Mucosa of rectum (tissue), 2 donors: ENCODE measurements at regions not wholly inside any gene's neighbourhood (a gene's known extent, or its start where the extent isn't known, plus 50 kb on each side); places are given as distances from the start of the nearest gene placed in this dataset.
"Not testable (repeated sequence)": the region's sequence is repeated elsewhere in the genome, so short reads cannot be mapped to it uniquely, and the experiment has no call there.

Experiments used
- H3K27ac ChIP-seq, 2 donors: one replicate each; pipeline ENCODE4 v1.7.0; 2013; ENCODE audit warnings: inconsistent platforms in 2 of 2, low read depth in 2 of 2, low read length in 2 of 2
- H3K27me3 ChIP-seq, 2 donors: one replicate each; pipeline ENCODE4 v1.7.0; 2013; ENCODE audit warnings: low read length in 2 of 2; ENCODE audit not compliant: control insufficient read depth in 2 of 2, insufficient read depth in 2 of 2
- H3K36me3 ChIP-seq, 2 donors: one replicate each; pipeline ENCODE4 v1.7.0; 2013; ENCODE audit warnings: low read length in 2 of 2; ENCODE audit not compliant: control insufficient read depth in 2 of 2, insufficient read depth in 2 of 2
- H3K4me1 ChIP-seq, 2 donors: one replicate each; pipeline ENCODE4 v1.7.0; 2013; ENCODE audit warnings: low read length in 2 of 2, mild to moderate bottlenecking in 1 of 2; ENCODE audit not compliant: control insufficient read depth in 2 of 2, insufficient read depth in 2 of 2
- H3K4me3 ChIP-seq, 2 donors: one replicate each; pipeline ENCODE4 v1.7.0; 2013; ENCODE audit warnings: low read length in 2 of 2
- H3K9ac ChIP-seq, 2 donors: one replicate each; pipeline ENCODE4 v1.7.0; 2013; ENCODE audit warnings: low read length in 2 of 2, low read depth in 1 of 2, mild to moderate bottlenecking in 1 of 2
- H3K9me3 ChIP-seq, 2 donors: one replicate each; pipeline ENCODE4 v1.7.0; 2013; ENCODE audit warnings: low read length in 2 of 2; ENCODE audit not compliant: control insufficient read depth in 2 of 2
- donor health status: healthy.
- donor health status: Normal muscosa, but diverticular disease.

- Histone ChIP-seq H3K4me1 (no peaks in the 10 kb centered on the region), H3K27ac (no peak overlapping the region), H3K27me3 (no peaks in the 10 kb centered on the region), H3K9me3 (no peaks in the 10 kb centered on the region), H3K36me3 (no peaks in the 10 kb centered on the region), H3K4me3 (no peak overlapping the region), H3K9ac (no peak overlapping the region)
Observed at GRCh38 chr1:57549300-57549699, 125.4 kb upstream of the DAB1 start.

- Histone ChIP-seq H3K9me3 (no peaks in the 10 kb centered on the region), H3K27me3 (no peaks in the 10 kb centered on the region), H3K4me1 (no peaks in the 10 kb centered on the region), H3K36me3 (no peaks in the 10 kb centered on the region), H3K27ac (no peak overlapping the region), H3K4me3 (no peak overlapping the region), H3K9ac (no peak overlapping the region)
Observed at GRCh38 chr1:57546549-57547330, 122.9 kb upstream of the DAB1 start.

- H3K4me3 ChIP-seq = no peak overlapping the region
- H3K27ac ChIP-seq = no peak overlapping the region
- H3K36me3 ChIP-seq = no peaks in the 10 kb centered on the region
- H3K9me3 ChIP-seq = no peaks in the 10 kb centered on the region
- H3K9ac ChIP-seq = no peak overlapping the region
- no peaks in the 10 kb centered on the region for H3K4me1 ChIP-seq
- H3K27me3 ChIP-seq = no peaks in the 10 kb centered on the region
Observed at GRCh38 chr1:57544345-57544744, 120.5 kb upstream of the DAB1 start.

- Histone ChIP-seq H3K4me1 (no peaks in the 10 kb centered on the region), H3K27me3 (no peaks in the 10 kb centered on the region), H3K4me3 (no peak overlapping the region), H3K36me3 (no peaks in the 10 kb centered on the region), H3K9ac (no peak overlapping the region), H3K9me3 (no peaks in the 10 kb centered on the region), H3K27ac (no peak overlapping the region)
Observed at GRCh38 chr1:57536749-57537423, 113.0 kb upstream of the DAB1 start.

GRCh38 chr1:57532299-57532698 lies 108.4 kb upstream of the DAB1 start:
- Histone ChIP-seq H3K36me3 (no peaks in the 10 kb centered on the region), H3K4me3 (no peak overlapping the region), H3K27me3 (no peaks in the 10 kb centered on the region), H3K27ac (no peak overlapping the region), H3K9me3 (no peaks in the 10 kb centered on the region), H3K4me1 (no peaks in the 10 kb centered on the region), H3K9ac (no peak overlapping the region)

- not testable (repeated sequence) for H3K27me3 ChIP-seq, H3K4me1 ChIP-seq, H3K9me3 ChIP-seq, H3K27ac ChIP-seq, H3K4me3 ChIP-seq, H3K36me3 ChIP-seq, H3K9ac ChIP-seq
Observed at GRCh38 chr1:57530911-57531260, 107.0 kb upstream of the DAB1 start.

- no peaks in the 10 kb centered on the region for H3K36me3 ChIP-seq
- no peak overlapping the region for H3K27ac ChIP-seq
- H3K4me1 ChIP-seq = no peaks in the 10 kb centered on the region
- no peak overlapping the region for H3K9ac ChIP-seq
- no peaks in the 10 kb centered on the region for H3K9me3 ChIP-seq
- H3K4me3 ChIP-seq = no peak overlapping the region
- H3K27me3 ChIP-seq = no peaks in the 10 kb centered on the region
Observed at GRCh38 chr1:57530206-57530910, 106.5 kb upstream of the DAB1 start.

- H3K9ac ChIP-seq = no peak overlapping the region
- H3K9me3 ChIP-seq = no peaks in the 10 kb centered on the region
- H3K4me1 ChIP-seq = no peaks in the 10 kb centered on the region
- H3K27me3 ChIP-seq = no peaks in the 10 kb centered on the region
- H3K36me3 ChIP-seq = no peaks in the 10 kb centered on the region
- no peak overlapping the region for H3K27ac ChIP-seq
- H3K4me3 ChIP-seq = no peak overlapping the region
Observed at GRCh38 chr1:57522575-57522974, 98.7 kb upstream of the DAB1 start.

GRCh38 chr1:57520743-57521515 lies 97.1 kb upstream of the DAB1 start:
- no peak overlapping the region for H3K27ac ChIP-seq
- H3K9me3 ChIP-seq = no peaks in the 10 kb centered on the region
- H3K9ac ChIP-seq = no peak overlapping the region
- no peaks in the 10 kb centered on the region for H3K4me1 ChIP-seq
- H3K27me3 ChIP-seq = no peaks in the 10 kb centered on the region
- no peaks in the 10 kb centered on the region for H3K36me3 ChIP-seq
- H3K4me3 ChIP-seq = no peak overlapping the region

- Histone ChIP-seq H3K4me3 (no peak overlapping the region), H3K9ac (no peak overlapping the region), H3K27ac (no peak overlapping the region), H3K9me3 (no peaks in the 10 kb centered on the region), H3K4me1 (no peaks in the 10 kb centered on the region), H3K36me3 (no peaks in the 10 kb centered on the region), H3K27me3 (no peaks in the 10 kb centered on the region)
Observed at GRCh38 chr1:57518496-57518895, 94.6 kb upstream of the DAB1 start.
